Muscle layer of colon (tissue), 2 donors: ENCODE measurements at regions not wholly inside any gene's neighbourhood (a gene's known extent, or its start where the extent isn't known, plus 50 kb on each side); places are given as distances from the start of the nearest gene placed in this dataset.

Source experiments
- H3K27ac ChIP-seq: one replicate; pipeline ENCODE4 v1.7.0; 2013; ENCODE audit warnings: low read depth, mild to moderate bottlenecking, low read length, moderate library complexity
- H3K27me3 ChIP-seq, 2 donors: one replicate each; pipeline ENCODE4 v1.7.0; 2013; ENCODE audit warnings: low read length in 2 of 2, mild to moderate bottlenecking in 2 of 2; ENCODE audit not compliant: insufficient read depth in 2 of 2, control insufficient read depth in 1 of 2
- H3K36me3 ChIP-seq: one replicate; pipeline ENCODE4 v1.7.0; 2013; ENCODE audit warnings: mild to moderate bottlenecking, low read length; ENCODE audit not compliant: insufficient read depth
- H3K4me1 ChIP-seq: one replicate; pipeline ENCODE4 v1.7.0; 2013; ENCODE audit warnings: mild to moderate bottlenecking, low read length; ENCODE audit not compliant: insufficient read depth
- H3K4me3 ChIP-seq, 2 donors: one replicate each; pipeline ENCODE4 v1.7.0; 2013; ENCODE audit warnings: low read length in 2 of 2, low read depth in 1 of 2, mild to moderate bottlenecking in 1 of 2, moderate library complexity in 1 of 2
- H3K9ac ChIP-seq: one replicate; pipeline ENCODE4 v1.7.0; 2013; ENCODE audit warnings: low read length
- H3K9me3 ChIP-seq: one replicate; pipeline ENCODE4 v1.7.0; 2013; ENCODE audit warnings: mild to moderate bottlenecking, low read length
- donor health status: abdominal sarcoma.
- donor health status: Adenocarcinoma of cecum.

DNA sequence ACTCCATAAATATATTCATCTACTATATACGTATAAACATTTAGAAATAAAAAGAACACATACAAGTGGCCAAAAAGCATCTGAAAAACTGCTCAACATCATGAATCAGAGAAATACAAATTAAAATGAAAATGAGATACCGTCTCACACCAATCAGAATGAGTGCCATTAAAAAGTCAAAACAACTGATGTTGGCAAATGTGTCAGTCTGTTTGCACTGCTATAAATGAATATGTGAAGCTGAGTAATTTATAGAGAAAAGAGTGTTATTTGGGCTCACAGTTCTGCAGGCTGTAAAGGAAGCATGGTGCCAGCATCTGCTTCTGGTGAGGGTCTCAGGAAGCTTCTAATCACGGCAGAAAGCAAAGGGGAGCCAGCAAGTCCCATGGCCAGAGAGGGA, 620.3 kb upstream of the CCDC54 start:
- H3K9me3 ChIP-seq, result peaks cover 5% of the 10 kb centered on the region
- H3K27ac ChIP-seq, result no peak overlapping the region
- no peaks in the 10 kb centered on the region for H3K27me3 ChIP-seq
- H3K4me3 ChIP-seq, result no peak overlapping the region
- no peaks in the 10 kb centered on the region for H3K4me1 ChIP-seq
- no peaks in the 10 kb centered on the region for H3K36me3 ChIP-seq
- no peak overlapping the region for H3K9ac ChIP-seq

DNA sequence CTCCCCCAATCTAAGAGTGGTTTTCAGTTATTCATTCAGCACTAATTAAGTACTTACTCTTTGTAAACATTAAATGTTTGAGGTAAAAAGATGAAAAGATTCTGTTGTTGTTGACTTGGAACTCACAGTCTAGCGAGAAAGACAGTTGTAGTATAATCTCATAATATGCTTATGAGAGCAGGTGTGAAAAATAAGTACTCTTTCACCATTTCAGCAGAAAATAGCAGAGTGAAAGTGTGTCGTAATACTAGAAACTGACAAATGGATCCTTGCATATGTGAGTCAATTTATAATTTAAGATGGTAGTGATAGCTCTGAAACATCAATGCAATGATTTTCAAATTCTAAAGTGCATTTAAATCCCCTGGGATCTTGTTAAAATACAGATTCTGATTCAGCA, 618.8 kb upstream of the CCDC54 start:
- H3K27me3 ChIP-seq, result no peaks in the 10 kb centered on the region
- peaks cover 5% of the 10 kb centered on the region for H3K9me3 ChIP-seq
- H3K9ac ChIP-seq, result no peak overlapping the region
- no peaks in the 10 kb centered on the region for H3K4me1 ChIP-seq
- no peaks in the 10 kb centered on the region for H3K36me3 ChIP-seq
- H3K27ac ChIP-seq, result no peak overlapping the region
- H3K4me3 ChIP-seq, result no peak overlapping the region

DNA sequence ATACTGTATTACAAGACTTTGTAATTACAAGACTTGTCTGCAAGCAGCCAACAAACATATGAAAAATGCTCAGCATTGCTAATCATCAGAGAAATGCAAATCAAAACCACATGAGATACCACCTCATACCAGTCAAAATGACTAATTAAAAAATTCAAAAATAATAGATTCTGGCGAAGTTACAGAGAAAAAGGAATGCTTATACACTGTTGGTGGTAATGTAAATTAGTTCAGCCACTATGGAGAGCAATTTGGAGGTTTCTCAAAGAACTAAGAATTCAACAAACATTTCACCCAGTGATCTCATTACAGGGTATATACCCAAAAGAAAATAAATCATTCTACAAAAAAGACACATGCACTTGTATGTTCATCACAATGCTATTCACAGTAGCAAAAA, 617.5 kb upstream of the CCDC54 start:
- Histone ChIP-seq H3K9ac (no peak overlapping the region), H3K27ac (no peak overlapping the region), H3K4me3 (no peak overlapping the region), H3K9me3 (peaks cover 5% of the 10 kb centered on the region), H3K36me3 (no peaks in the 10 kb centered on the region), H3K27me3 (no peaks in the 10 kb centered on the region), H3K4me1 (no peaks in the 10 kb centered on the region)

DNA sequence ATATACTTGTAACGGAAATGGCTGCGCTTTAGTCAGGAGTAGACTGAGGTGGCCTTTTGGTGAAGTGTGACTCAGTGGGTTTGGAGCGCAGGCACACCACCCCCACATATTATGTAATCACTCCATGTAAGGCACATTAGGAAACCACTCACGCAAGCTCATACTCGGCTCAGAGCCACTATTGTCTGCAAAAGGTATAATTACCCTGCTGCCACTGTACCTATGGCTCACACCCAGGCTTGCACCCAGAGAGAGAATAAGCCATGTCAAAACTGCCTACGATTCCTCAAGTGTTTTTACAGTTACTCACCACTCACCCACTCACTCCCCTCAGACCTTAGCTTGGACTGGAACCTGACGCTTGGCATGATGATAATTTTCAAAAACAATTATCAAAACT, 611.9 kb upstream of the CCDC54 start:
- Histone ChIP-seq H3K27me3 (no peaks in the 10 kb centered on the region), H3K9ac (no peak overlapping the region), H3K36me3 (no peaks in the 10 kb centered on the region), H3K4me3 (no peak overlapping the region), H3K4me1 (no peaks in the 10 kb centered on the region), H3K27ac (no peak overlapping the region), H3K9me3 (no peaks in the 10 kb centered on the region)

DNA sequence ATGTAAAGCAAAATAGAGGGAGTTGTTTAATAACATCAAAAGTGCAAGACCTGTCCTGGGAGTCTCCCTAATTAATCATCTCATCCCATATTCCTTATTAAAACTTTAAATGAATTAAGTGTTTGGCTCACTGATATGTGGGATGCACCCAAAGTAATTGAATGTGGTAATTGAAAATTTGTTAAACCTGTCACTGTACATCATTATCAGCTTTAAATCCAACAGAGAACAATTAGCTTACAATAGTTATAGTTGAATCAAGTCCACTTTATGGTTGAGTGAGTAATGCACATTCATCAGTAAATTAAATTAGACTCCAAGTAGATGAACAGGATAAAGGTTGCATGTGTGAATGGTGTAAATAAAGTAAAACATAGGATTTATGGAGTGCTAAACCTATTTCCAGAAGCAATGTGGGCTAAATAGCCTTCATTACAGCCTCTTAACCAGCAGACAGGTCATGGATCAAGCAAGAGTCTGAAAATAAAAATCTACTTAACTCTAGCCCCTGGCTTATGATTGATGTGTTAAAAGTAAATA, 608.2 kb upstream of the CCDC54 start:
- no peak overlapping the region for H3K4me3 ChIP-seq

DNA sequence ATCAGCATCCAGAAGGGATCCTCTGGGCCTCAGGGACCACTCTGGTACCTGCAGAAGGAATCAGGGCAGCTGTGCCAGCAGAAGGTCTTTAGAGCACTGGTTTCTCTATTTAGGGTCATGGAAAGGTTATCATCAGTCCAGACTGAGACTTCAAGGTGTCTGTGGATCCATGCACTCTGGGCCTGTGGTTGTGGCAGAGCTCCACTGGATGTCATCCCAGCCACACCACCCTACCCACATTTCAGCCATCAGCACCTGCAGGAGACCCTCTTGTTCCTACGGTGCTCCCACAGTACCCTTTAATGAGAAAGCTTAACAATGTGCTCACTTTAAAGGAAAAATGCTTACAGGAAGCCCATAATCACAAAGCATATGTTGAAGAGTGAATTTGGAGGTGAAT, 603.4 kb upstream of the CCDC54 start:
- no peak overlapping the region for H3K4me3 ChIP-seq
- no peaks in the 10 kb centered on the region for H3K9me3 ChIP-seq
- no peaks in the 10 kb centered on the region for H3K36me3 ChIP-seq
- H3K27me3 ChIP-seq, result no peaks in the 10 kb centered on the region
- H3K27ac ChIP-seq, result no peak overlapping the region
- H3K9ac ChIP-seq, result no peak overlapping the region
- no peaks in the 10 kb centered on the region for H3K4me1 ChIP-seq

More for the DNA sequence above, 608.2 kb upstream of the CCDC54 start:
- H3K9ac ChIP-seq, result no peak overlapping the region
- H3K9me3 ChIP-seq, result no peaks in the 10 kb centered on the region
- no peaks in the 10 kb centered on the region for H3K27me3 ChIP-seq
- no peaks in the 10 kb centered on the region for H3K4me1 ChIP-seq
- H3K27ac ChIP-seq, result no peak overlapping the region
- no peaks in the 10 kb centered on the region for H3K36me3 ChIP-seq

DNA sequence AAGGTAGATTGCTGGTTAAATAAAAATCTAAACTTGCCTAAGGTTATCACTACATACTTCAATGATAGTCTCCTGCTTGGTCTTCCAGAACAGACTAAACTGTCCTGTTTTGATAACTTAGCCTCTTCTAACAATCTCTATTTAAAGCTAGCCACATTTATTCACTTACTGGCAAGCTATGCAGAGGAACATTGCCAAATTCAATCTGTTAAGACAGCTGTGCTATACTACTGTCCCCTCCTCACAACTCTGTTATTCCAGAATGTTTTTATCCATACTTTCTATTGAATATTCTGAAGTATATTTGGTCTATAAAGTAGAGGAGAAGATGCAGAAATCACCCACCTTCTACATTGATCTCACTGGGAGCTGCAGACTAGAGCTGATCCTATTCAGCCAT, 594.0 kb upstream of the CCDC54 start:
- Histone ChIP-seq H3K36me3 (no peaks in the 10 kb centered on the region), H3K27me3 (no peaks in the 10 kb centered on the region), H3K27ac (no peak overlapping the region), H3K4me1 (no peaks in the 10 kb centered on the region), H3K9me3 (no peaks in the 10 kb centered on the region), H3K9ac (no peak overlapping the region), H3K4me3 (no peak overlapping the region)

DNA sequence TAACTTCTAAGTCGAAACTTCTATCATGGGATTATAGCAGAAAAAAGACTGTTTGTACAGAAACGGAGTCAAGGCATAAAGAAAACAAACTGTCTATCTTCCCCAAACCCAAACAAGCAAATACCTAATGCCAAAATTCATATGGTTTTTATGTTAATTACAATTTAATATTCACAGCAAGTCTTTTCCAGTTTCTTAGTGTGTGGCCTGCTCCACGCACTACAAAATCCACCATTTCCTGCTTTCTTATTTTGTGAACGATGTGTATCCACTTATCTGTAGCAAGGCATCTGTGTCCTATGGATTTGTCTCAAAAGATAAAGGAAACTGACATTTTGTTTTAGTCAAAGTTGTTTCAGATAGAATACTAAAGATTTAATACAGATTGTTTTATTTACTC, 588.0 kb upstream of the CCDC54 start:
- Histone ChIP-seq H3K36me3 (no peaks in the 10 kb centered on the region), H3K9me3 (no peaks in the 10 kb centered on the region), H3K9ac (no peak overlapping the region), H3K4me3 (no peak overlapping the region), H3K27me3 (no peaks in the 10 kb centered on the region), H3K27ac (no peak overlapping the region), H3K4me1 (no peaks in the 10 kb centered on the region)

DNA sequence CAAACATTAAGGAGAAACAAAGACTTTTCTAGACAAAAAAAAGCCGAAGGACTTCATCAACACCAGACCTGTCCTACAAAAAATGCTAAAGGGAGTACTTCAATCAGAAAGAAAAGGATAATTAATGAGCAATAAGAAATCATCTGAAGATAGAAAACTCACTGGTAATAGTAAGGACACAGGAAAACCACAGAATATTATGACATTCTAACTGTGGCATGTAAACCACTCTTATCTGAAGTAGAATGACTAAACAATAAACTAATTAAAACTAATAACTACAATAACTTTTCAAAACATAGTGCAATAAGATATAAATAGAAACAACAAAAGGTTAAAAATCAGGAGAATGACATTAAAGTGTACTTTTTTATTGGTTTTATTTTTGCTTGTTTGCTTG, 584.5 kb upstream of the CCDC54 start:
- Histone ChIP-seq H3K27ac (no peak overlapping the region), H3K9me3 (no peaks in the 10 kb centered on the region), H3K4me1 (no peaks in the 10 kb centered on the region), H3K27me3 (no peaks in the 10 kb centered on the region), H3K9ac (no peak overlapping the region), H3K36me3 (no peaks in the 10 kb centered on the region), H3K4me3 (no peak overlapping the region)

DNA sequence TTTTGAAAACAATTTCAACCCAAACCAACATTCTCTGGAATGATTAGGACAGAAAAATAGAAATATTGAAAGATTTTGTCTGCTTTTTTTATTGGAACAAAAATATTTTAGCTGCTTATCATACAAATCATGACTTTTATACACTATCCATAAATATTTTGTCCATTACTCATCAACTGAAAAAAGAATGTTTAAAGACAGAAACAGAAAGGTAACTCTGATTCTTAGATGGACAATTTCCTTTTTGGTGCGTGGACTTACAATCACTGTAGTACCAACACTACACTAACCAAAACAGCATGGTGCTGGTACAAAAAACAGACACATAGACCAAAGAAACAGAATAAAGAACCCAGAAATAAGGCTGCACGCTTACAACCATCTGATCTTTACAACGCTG, 582.8 kb upstream of the CCDC54 start:
- no peak overlapping the region for H3K4me3 ChIP-seq
- H3K4me1 ChIP-seq, result no peaks in the 10 kb centered on the region
- no peaks in the 10 kb centered on the region for H3K36me3 ChIP-seq
- no peaks in the 10 kb centered on the region for H3K9me3 ChIP-seq
- H3K9ac ChIP-seq, result no peak overlapping the region
- H3K27me3 ChIP-seq, result no peaks in the 10 kb centered on the region
- no peak overlapping the region for H3K27ac ChIP-seq

DNA sequence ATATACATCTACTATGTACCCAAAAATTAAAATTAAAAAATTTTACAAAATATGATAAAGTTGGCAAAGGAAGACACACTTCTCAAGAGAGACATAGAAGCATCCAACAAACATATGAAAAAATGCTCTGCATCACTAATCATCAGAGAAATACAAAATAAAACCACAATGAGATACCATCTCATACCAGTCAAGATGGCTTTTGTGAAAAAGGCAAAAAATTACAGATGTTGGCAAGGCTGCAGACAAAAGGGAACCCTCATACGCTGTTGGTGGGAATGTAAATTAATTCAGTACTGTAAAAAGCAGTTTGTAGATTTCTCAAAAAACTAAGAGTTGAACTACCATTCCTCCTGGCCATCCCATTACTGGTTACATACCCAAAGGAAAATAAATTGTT, 581.7 kb upstream of the CCDC54 start:
- H3K4me3 ChIP-seq, result no peak overlapping the region
- no peak overlapping the region for H3K9ac ChIP-seq
- H3K36me3 ChIP-seq, result no peaks in the 10 kb centered on the region
- no peaks in the 10 kb centered on the region for H3K4me1 ChIP-seq
- H3K9me3 ChIP-seq, result no peaks in the 10 kb centered on the region
- H3K27me3 ChIP-seq, result no peaks in the 10 kb centered on the region
- no peak overlapping the region for H3K27ac ChIP-seq

DNA sequence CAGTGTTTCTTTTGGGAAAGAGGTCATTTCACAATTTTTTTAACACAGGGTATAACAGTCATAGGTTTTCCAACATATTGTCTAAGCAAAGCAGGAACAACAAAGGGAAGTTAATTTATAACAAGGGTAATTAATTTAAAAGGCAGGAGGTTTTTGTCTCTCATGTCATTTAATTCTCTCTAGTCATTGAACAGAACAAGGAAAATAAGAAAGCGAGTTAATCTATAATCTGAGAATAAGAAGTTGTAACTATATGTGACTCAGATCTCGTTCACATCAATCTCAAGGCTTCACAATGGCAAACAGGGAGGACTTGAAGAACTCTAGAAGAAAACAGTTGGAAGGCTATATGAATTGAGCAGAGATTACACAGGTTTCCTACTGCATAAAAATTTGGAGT, 579.8 kb upstream of the CCDC54 start:
- H3K9ac ChIP-seq, result no peak overlapping the region
- no peaks in the 10 kb centered on the region for H3K9me3 ChIP-seq
- H3K4me3 ChIP-seq, result no peak overlapping the region
- no peak overlapping the region for H3K27ac ChIP-seq
- no peaks in the 10 kb centered on the region for H3K36me3 ChIP-seq
- no peaks in the 10 kb centered on the region for H3K27me3 ChIP-seq
- H3K4me1 ChIP-seq, result no peaks in the 10 kb centered on the region
